Right renal pelvis (tissue), 4 donors: ENCODE measurements at regions not wholly inside any gene's neighbourhood (a gene's known extent, or its start where the extent isn't known, plus 50 kb on each side); places are given as distances from the start of the nearest gene placed in this dataset.
"Not testable (repeated sequence)": the region's sequence is repeated elsewhere in the genome, so short reads cannot be mapped to it uniquely, and the experiment has no call there.

ENCODE experiments used
- DNase-seq, 4 donors: peaks; one replicate each; pipeline ENCODE4 v3.0.0-alpha.2; 2013; ENCODE audit warnings: low read depth in 4 of 4, low spot score in 3 of 4, missing footprints in 1 of 4

GRCh38 chr13:110012102-110012739 lies 225.8 kb upstream of the IRS2 start:
- no peak for DNase-seq

DNA sequence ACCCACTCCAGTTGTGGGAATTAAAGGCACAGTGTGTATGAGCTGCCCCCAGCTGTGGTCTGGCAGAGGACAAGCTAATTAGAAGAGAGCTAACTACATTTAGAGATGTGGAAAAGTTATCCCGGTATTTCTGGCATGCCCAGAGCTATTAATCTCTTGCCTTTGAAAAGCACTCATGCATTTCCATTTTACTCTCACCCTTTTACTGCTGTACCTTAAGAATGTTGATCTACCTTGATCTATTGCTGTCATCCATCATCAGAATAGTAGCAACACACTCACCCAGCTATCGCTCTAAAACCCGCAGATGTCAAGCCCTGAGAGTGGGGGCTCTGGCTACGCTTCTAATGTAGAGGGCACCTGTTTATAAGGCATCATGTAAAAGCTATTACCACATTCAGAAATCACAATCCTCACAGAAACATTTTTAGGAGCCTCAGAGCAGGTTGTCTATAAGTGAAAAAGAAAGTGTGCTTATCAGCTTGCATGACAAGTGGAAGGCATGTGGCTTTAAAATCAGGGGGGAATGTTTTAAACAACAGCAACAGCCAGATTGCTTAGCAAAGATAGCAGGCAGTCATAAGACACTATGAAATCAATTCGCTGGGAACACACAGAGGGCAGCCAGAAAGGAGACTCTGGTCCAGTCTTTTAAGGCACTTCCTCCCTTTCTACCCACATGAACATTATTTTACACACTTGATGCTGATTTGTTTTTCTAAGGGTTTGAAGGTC lies 224.2 kb upstream of the IRS2 start:
- DNase-seq = no peak

DNA sequence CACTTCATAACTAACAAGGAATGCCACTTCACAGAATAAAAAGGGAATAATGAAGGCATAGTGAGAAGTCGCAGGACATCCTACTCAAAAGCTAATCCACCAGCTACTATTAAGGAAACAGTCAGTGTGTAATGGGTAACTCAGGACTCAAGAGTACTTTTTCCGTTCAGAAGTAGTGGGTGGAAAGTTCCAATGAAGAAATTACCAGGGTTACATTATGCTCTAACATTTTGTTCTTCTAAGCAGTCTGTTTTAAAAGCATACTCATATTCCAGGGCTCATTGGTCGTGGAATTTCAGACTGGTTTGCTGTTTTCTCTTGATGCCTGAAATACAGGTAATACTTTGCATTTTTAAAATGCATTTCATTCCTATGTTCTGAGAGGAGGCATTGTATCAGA lies 222.4 kb upstream of the IRS2 start:
- DNase-seq = no peak

DNA sequence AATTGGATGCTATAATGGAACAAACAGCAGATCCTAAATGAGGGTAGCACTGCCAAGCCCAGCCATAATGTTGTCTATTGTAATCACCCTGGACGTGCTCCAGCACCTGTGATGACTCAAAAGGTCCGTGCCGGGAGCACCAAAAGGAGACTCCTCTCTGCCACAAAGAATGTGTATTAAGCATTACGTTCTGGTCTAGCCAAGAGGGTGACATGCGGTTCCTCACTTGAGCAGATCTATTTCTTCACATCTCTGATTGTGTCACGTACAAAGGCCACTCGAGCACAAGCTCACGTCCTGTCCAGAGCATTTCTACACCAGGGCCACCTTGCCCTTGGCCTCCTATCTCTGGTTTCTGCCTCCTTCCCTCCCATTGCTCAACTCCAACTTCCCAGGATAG lies 219.9 kb upstream of the IRS2 start:
- DNase-seq = no peak

DNA sequence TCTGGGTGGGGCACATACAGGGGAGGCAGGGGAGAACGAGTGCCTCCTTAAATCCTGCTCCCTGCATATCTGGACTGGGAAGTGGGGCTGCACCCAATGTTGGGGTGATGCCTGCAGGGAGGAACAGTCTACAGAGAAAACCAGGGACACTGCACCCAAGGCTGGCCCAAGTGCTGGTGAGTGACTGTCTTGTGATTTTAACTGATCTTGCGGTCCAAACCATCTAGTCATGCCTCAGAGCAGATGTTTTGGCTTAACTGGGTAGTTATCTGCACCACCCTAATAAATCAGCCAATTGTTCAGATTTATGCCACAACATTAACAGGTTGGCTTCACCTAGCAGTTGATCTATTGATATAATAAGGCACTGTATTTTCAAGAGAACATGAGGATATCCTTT lies 219.2 kb upstream of the IRS2 start:
- DNase-seq = no peak

GRCh38 chr13:110004814-110005213 lies 218.4 kb upstream of the IRS2 start:
- DNase-seq = no peak

DNA sequence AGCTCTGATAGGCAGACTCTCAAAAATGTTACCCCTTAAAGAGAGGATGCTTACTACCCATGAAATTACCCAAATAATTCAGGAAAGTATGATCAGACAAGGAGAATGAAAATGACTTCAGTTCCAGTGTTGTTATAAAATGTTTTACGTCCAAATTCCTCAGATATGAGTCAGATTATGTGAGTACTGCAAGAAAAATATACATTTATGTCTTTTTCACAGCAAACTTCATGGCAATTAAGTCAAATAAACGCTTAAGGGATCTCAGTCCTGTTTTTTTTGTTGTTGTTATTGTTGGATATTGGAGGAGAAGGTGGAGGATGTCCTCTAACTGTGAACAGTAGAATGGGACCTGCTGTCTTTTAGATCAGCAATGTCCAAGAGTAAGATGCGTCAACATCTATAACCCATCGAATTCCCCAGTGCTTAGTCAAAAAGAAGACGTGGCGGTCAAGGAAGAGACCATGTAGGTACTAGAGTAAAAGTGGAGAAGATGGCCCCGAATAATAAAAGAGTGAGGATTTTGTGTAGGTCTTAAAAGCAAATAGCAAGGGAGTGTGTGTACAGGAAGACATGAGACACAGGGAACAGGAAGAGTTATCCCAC lies 215.4 kb upstream of the IRS2 start:
- no peak for DNase-seq

DNA sequence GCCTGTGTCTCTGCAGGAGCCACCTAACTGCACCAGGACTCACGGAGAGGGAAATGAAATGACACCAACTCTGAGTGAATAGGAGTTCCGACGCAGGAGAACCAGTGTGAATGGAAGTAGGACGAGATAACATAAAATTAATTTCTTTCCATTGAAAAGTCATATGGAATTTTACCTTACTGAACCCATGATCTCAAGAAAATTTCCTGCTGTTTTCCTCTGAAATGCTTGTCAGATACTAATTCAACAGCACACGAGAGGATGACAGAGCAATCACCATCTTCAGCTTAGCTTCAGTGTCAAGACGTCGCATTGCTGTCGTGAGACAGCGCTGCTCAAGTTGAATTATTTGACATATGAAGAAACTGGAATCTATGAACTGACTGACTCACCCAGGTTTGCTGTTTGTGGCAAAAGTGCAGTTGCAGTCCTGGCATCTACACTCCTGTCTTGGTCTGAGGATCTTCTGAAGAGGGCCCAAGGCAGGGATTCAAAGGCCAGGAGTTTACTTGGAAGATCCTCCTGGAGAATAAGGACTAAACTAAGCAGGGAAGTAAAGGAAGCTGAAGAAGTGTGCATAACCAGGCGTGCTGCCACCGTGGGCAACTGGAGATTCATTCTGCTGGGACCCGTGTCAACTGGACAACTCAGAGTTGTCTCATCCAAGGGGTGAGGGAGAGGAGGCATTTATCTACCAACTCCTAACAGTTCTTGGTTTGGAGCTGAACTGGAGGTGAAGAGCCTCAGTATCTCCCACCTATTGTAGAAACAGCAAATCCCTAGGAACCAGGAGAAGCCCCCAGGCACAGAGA lies 214.4 kb upstream of the IRS2 start:
- DNase-seq = no peak

GRCh38 chr13:109999659-110000533 lies 213.5 kb upstream of the IRS2 start:
- no peak for DNase-seq

DNA sequence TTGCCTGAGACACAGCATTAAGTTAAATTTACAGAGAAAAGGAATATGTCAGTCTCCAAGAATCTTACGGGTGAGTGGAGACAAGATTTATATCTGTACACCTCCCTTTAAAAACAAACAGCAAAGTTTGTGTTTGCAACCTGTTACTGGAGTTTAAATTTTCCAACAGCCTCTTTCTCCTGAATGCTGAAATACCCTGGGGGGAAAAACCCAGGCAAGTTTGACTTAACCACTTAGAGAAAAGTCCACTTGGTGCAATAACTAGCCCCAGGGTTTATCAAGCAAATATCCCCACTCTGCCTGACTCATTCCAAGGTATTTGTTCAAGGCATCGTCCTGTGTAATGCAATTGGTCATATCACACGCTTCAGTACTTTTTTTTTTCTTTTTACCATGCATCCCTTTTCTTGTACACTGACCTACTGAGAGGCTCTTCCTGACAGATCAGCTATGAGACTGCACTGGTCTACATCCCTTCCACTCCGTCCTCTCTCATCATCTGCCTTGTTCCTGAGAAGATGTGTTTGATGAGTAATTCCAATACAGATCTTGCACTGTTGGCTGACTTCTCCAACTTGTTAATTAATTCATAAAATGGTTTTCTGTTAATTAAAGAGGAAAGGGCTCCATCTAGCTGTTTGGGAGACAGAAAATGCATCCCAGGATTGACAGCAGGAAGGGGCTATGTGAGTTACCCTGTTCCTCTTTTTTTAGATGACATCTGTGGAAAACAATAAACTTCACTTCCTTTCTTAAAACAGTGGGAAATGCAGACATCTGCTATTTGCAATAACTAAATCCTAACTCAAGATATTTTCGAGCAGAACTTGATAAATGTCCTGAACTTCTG lies 212.5 kb upstream of the IRS2 start:
- peak in 3 of 4 donors; percentile 9 to 36 (median 33) for DNase-seq

- no peak for DNase-seq
These were observed 211.7 kb upstream of the IRS2 start for GRCh38 chr13:109998037-109998436.

- DNase-seq = not testable (repeated sequence)
These were observed 210.7 kb upstream of the IRS2 start for GRCh38 chr13:109997056-109997595.

DNA sequence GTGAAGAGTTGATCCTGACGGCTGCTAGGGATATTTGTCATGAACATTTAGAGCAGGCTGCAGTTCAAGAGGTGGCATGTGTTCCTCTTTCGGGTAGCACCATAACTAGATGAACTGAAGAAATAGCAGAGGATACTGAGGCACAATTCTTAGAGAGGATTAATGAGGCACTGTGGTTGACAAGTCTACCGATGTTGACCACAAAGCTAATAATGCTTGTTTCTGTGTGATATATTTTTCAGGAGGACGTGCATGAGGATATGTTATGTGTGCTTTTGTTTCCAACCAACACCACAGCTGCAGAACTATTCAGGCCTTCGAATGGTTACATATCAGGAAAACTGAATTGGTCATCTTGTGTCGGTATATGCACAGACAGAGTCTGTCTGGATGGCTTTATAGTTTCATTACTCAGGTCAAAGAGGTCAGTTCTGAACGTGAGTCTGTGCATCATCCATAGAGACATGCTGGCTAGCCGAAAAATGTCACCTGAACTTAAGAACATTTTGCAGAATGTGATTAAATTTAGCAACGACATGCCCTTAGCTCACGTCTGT lies 210.1 kb upstream of the IRS2 start:
- DNase-seq = no peak

DNA sequence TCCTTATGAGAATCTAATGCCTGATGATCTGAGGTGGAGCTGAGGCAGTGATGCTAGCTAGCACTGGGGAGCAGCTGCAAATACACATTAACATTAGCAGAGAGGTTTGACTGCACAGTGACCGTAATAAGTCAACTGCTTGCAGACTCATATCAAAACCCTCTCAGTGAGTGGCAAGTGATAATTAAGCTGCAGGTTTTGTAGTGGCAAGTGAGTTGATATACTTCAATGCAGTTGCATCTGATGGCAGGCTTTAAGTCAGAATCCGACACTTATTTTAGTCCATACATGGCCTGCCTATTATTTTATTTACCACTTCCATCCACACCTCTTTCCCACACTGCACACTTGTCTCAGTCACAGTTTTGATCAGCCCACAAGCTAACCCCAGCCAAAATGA lies 209.2 kb upstream of the IRS2 start:
- DNase-seq = no peak

DNA sequence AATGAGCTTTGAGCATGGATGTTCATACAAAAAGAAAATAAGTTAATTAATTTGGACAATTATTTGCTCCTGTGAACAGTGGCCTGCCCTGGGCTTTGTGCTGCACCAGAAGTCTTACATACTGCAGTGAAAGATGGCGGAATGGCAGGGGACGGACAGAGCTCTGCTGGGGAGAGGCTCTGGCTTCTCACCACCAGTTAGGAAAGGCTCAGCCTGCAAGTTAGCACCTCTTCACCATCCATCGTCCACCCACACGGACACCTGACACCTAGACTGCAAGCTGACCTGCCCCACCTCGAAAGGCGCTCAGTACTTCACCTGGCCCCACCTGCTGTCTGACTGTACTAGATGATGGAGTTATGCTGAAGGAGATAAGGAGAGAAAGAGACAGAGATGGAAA lies 203.9 kb upstream of the IRS2 start:
- DNase-seq = no peak

- no peak for DNase-seq
These were observed 203.3 kb upstream of the IRS2 start for GRCh38 chr13:109989686-109990085.

DNA sequence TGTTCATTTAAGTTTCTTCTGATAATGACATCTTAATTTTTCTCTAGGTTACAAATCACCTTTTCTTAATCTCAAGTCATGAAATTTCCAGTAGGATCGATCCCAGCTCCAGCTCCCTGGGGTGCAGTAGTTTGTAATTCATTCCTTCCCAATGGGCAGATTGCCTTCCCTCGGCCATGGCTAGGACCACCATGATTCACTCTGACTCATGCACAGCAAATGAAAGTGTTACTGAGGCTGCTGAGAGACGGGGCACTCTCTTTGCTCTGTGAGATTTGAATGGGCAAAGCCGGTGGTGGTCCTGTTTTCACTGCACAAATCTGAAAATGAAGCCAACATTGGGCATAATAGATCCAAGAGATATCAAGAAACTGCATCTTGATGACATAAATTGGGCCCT lies 202.8 kb upstream of the IRS2 start:
- DNase-seq = no peak

GRCh38 chr13:109986851-109987250 lies 200.5 kb upstream of the IRS2 start:
- no peak for DNase-seq
